Peyer's patch (tissue), 4 donors: ENCODE measurements at regions not wholly inside any gene's neighbourhood (a gene's known extent, or its start where the extent isn't known, plus 50 kb on each side); places are given as distances from the start of the nearest gene placed in this dataset.

ENCODE experiments used
- POLR2A ChIP-seq, 2 donors: fragments of 450-650 bp; IDR thresholded peaks; one replicate each; pipeline ENCODE4 v1.5.1; 2017; ENCODE audit warnings: antibody characterized with exemption in 2 of 2, mild to moderate bottlenecking in 2 of 2, moderate library complexity in 2 of 2
- TF ChIP-seq, protein P1 (sequence below), 6 experiments: fragments of 450-650 bp in 4 of 6; fragments of 200-600 bp in 2 of 6; sonication (generic) in 1 of 6; IDR thresholded peaks; one replicate each; pipeline ENCODE4 v1.5.1; 2017 to 2019; ENCODE audit warnings: antibody characterized with exemption in 6 of 6, mild to moderate bottlenecking in 3 of 6, moderate library complexity in 1 of 6

DNA sequence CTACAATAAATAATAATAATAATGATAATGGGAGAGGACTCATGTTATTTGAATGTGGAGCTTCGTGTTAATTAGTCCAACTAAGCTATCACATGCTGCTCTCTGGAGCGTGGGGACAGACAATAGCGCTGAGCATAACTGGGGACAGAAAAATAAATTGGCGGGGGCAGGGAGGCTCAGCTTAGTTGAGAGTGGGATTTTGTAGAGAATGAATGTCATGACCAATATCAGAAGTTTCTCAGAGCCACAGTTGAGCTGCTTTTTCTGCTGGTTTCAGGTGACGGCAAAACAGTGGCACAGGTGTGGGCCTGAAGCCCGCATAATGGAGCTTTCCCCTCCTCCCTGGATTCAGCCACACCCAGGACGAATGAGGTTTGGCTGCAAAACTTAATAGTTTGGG, 111.1 kb upstream of the CAB39 start:
- TF ChIP-seq, protein P1, sequence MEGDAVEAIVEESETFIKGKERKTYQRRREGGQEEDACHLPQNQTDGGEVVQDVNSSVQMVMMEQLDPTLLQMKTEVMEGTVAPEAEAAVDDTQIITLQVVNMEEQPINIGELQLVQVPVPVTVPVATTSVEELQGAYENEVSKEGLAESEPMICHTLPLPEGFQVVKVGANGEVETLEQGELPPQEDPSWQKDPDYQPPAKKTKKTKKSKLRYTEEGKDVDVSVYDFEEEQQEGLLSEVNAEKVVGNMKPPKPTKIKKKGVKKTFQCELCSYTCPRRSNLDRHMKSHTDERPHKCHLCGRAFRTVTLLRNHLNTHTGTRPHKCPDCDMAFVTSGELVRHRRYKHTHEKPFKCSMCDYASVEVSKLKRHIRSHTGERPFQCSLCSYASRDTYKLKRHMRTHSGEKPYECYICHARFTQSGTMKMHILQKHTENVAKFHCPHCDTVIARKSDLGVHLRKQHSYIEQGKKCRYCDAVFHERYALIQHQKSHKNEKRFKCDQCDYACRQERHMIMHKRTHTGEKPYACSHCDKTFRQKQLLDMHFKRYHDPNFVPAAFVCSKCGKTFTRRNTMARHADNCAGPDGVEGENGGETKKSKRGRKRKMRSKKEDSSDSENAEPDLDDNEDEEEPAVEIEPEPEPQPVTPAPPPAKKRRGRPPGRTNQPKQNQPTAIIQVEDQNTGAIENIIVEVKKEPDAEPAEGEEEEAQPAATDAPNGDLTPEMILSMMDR (IDR thresholded peaks at IDR 0.05): no peak
- TF ChIP-seq POLR2A (IDR thresholded peaks at IDR 0.05): no peak
